K562 (cell line): ENCODE measurements at regions not wholly inside any gene's neighbourhood (a gene's known extent, or its start where the extent isn't known, plus 50 kb on each side); places are given as distances from the start of the nearest gene placed in this dataset.

Experiments used
- ATAC-seq: fragments of 200-7000 bp; cut with Tn5 transposase; 3 replicates; pipeline ENCODE4 v1.9.1; 2020; ENCODE audit warnings: moderate library complexity
- BruUV-seq: library from RNA; stranded (reverse); fragments of 400-500 nt; replicated peaks from 2 replicates; lab custom pipeline; 2021; lab: Mats Ljungman, UMichigan
- CTCF ChIA-PET: fragments of 300-600 bp; formaldehyde crosslinking; extraction: SDS; loops from one replicate; lab custom pipeline; 2021; ENCODE audit warnings: low intra/inter-chr PET ratio; lab: Yijun Ruan, JAX
- POLR2A ChIA-PET: fragments of 300-600, 350-650 bp; sonication (Branson Sonifier 250); formaldehyde crosslinking; extraction: SDS; loops from one replicate; lab custom pipeline; 2021; ENCODE audit warnings: antibody characterized with exemption, inconsistent platforms; lab: Yijun Ruan, JAX
- DNase-seq, 4 experiments: peaks; one replicate each; pipeline versions ENCODE4 v3.0.0 to v3.0.0-alpha.2; 2011 to 2018; ENCODE audit warnings: low spot score in 3 of 4, mixed read lengths in 3 of 4; ENCODE audit errors: extremely low read depth in 1 of 4
- FAIRE-seq: peaks from 2 replicates; lab custom pipeline; 2011; peaks lifted over from hg19 to GRCh38; lab: Jason Lieb, UNC
- H2AFZ ChIP-seq: 2 replicates; pipeline ENCODE4 v1.6.0; 2011; ENCODE audit warnings: low read depth, low read length, control low read depth, inconsistent platforms
- H3K27ac ChIP-seq: fragments of 200-600 bp; 3 replicates; pipeline ENCODE4 v1.8.0; 2011; ENCODE audit warnings: low read depth, mild to moderate bottlenecking, control low read depth, inconsistent platforms, low read length, moderate library complexity, mixed read lengths; ENCODE audit errors: extremely low read depth
- H3K27me3 ChIP-seq, 2 experiments: fragments of 300-600 bp in 1 of 2; 2 replicates in 1 of 2; 3 replicates in 1 of 2; pipeline versions ENCODE4 v1.6.0 to v1.8.0; 2011; ENCODE audit warnings: inconsistent platforms in 2 of 2, low read length in 2 of 2, mild to moderate bottlenecking in 1 of 2, mixed read lengths in 1 of 2, moderate library complexity in 1 of 2; ENCODE audit not compliant: control insufficient read depth in 2 of 2, insufficient read depth in 2 of 2
- H3K36me3 ChIP-seq: fragments of 300-600 bp; 3 replicates; pipeline ENCODE4 v1.8.0; 2011; ENCODE audit warnings: mild to moderate bottlenecking, low read length, inconsistent platforms; ENCODE audit not compliant: control insufficient read depth, insufficient read depth
- H3K4me1 ChIP-seq, 2 experiments: fragments of 200-600 bp in 1 of 2; replicated peaks in 1 of 2; 2 replicates in 1 of 2; 3 replicates in 1 of 2; pipeline versions ENCODE4 v1.5.1 to v1.8.0; 2011; ENCODE audit warnings: inconsistent platforms in 2 of 2, low read length in 2 of 2, mild to moderate bottlenecking in 1 of 2, mixed read lengths in 1 of 2, moderate library complexity in 1 of 2; ENCODE audit not compliant: control insufficient read depth in 2 of 2, insufficient read depth in 2 of 2
- H3K4me2 ChIP-seq: 2 replicates; pipeline ENCODE4 v1.6.1; 2011; ENCODE audit warnings: low read length, control low read depth, inconsistent platforms, mixed read lengths; ENCODE audit not compliant: insufficient read depth
- H3K4me3 ChIP-seq: fragments of 200-600 bp; sonication (generic), shearing (Covaris generic); 2 replicates; pipeline ENCODE4 v1.5.1; 2016; ENCODE audit warnings: control low read depth, inconsistent platforms
- H3K79me2 ChIP-seq: fragments of 200-600 bp; 3 replicates; pipeline ENCODE4 v1.8.0; 2011; ENCODE audit warnings: low read length, inconsistent platforms; ENCODE audit not compliant: control insufficient read depth, insufficient read depth
- H3K9ac ChIP-seq, 2 experiments: 2 replicates each; pipeline versions ENCODE4 v1.6.0 to v1.6.1; 2011; ENCODE audit warnings: low read depth in 2 of 2, low read length in 2 of 2, control low read depth in 1 of 2, inconsistent platforms in 1 of 2, mild to moderate bottlenecking in 1 of 2, mixed read lengths in 1 of 2; ENCODE audit not compliant: insufficient read depth in 1 of 2
- H3K9me1 ChIP-seq: one replicate; pipeline ENCODE4 v1.6.0; 2011; ENCODE audit warnings: inconsistent platforms, mild to moderate bottlenecking, low read length, moderate library complexity; ENCODE audit not compliant: control insufficient read depth, insufficient read depth
- H3K9me3 ChIP-seq: replicated peaks from 2 replicates; pipeline ENCODE4 v1.5.1; 2011; ENCODE audit warnings: low read depth, low read length, inconsistent platforms; ENCODE audit not compliant: control insufficient read depth, insufficient read depth
- H4K20me1 ChIP-seq: replicated peaks from 2 replicates; pipeline ENCODE4 v1.6.1; 2011; ENCODE audit warnings: low read length, inconsistent platforms, mixed read lengths; ENCODE audit not compliant: control insufficient read depth, insufficient read depth
- E2F6 ChIP-seq, 2 experiments: IDR thresholded peaks; 2 replicates each; pipeline ENCODE4 v1.6.1; 2011; ENCODE audit warnings: borderline replicate concordance in 1 of 2, control low read depth in 1 of 2, low read depth in 1 of 2, low read length in 1 of 2, mild to moderate bottlenecking in 1 of 2, mixed read lengths in 1 of 2, moderate library complexity in 1 of 2; ENCODE audit not compliant: insufficient read depth in 1 of 2, insufficient read length in 1 of 2, poor library complexity in 1 of 2, severe bottlenecking in 1 of 2; ENCODE audit errors: extremely low read depth in 1 of 2
- ELF1 ChIP-seq: fragments of 200-800 bp; sonication (Bioruptor generic); IDR thresholded peaks from 2 replicates; pipeline ENCODE4 v1.6.1; 2016; ENCODE audit warnings: missing genetic modification characterization, missing compliant biosample characterization
- IRF9 ChIP-seq: fragments of 450-650 bp; IDR thresholded peaks from 2 replicates; pipeline ENCODE4 v1.6.1; 2016; ENCODE audit warnings: missing biosample characterization, missing genetic modification characterization
- KDM5B ChIP-seq: fragments of 200-600 bp; sonication (generic); IDR thresholded peaks from 2 replicates; pipeline ENCODE4 v1.6.1; 2012; ENCODE audit warnings: low read depth, mild to moderate bottlenecking, moderate library complexity, low read length, control low read depth, inconsistent platforms; ENCODE audit not compliant: insufficient replicate concordance
- MLLT1 ChIP-seq, 2 experiments: fragments of 450-650 bp; IDR thresholded peaks; 2 replicates each; pipeline ENCODE4 v1.6.1; 2016
- RBM14 ChIP-seq: fragments of 200-400 bp; formaldehyde crosslinking; IDR thresholded peaks from 2 replicates; pipeline ENCODE4 v1.6.1; 2018; ENCODE audit warnings: low read depth, mild to moderate bottlenecking, low read length, moderate library complexity, borderline replicate concordance; ENCODE audit not compliant: insufficient read depth
- ZNF232 ChIP-seq: sonication (generic); formaldehyde crosslinking; IDR thresholded peaks from 2 replicates; pipeline ENCODE4 v1.8.0; 2022; ENCODE audit warnings: mild to moderate bottlenecking, missing genetic modification reagents
- ZNF644 ChIP-seq: fragments of 200-800 bp; sonication (Bioruptor generic); IDR thresholded peaks from 2 replicates; pipeline ENCODE4 v1.6.1; 2016; ENCODE audit warnings: low read depth, missing genetic modification characterization, missing compliant biosample characterization
- in situ Hi-C: fragments of 300-500 bp; cut with MboI; formaldehyde crosslinking; loops from 4 replicates; pipeline ENCODE4 v1.15.0; 2018; ENCODE audit warnings: inconsistent platforms, mixed read lengths
- intact Hi-C: fragments of 100-400 bp; cut with micrococcal nuclease; formaldehyde crosslinking; loops from 2 replicates; pipeline ENCODE4 v1.14.2; 2022
- TF ChIP-seq, protein P1 (sequence below): fragments of 450-650 bp; IDR thresholded peaks from 2 replicates; pipeline ENCODE4 v1.6.1; 2018; ENCODE audit not compliant: partially characterized antibody
- TF ChIP-seq, protein P2 (sequence below): fragments of 450-650 bp; IDR thresholded peaks from 2 replicates; pipeline ENCODE4 v1.6.1; 2017; ENCODE audit warnings: antibody characterized with exemption, mild to moderate bottlenecking

DNA sequence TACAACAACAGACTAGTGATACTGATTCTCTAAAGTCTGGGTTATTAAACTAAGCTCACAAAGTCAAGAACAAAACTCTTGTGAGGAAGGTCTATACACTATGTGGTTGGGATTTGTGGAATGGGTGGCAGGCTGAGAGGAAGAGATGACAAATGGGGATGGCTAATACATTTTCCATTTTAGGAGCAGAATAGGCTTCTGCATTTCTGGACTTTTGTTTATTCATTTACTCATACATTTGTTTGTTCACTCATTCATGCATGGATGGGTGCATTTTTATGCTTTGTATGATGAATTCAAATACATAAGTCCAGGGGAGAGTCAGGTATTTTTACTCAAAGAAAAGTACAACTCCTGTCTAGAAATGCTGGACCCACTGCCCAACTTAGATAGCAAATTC lies 637.4 kb upstream of the CDH2 start:
- H3K27me3 ChIP-seq = no peaks in the 10 kb centered on the region
- no peak for DNase-seq
- no peak overlapping the region for H2AFZ ChIP-seq
- H3K36me3 ChIP-seq = no peaks in the 10 kb centered on the region
- no TSS peak for BruUV-seq
- no peaks in the 10 kb centered on the region for H3K9me1 ChIP-seq
- no peak overlapping the region for H3K27ac ChIP-seq
- no peaks in the 10 kb centered on the region for H4K20me1 ChIP-seq
- H3K4me2 ChIP-seq = no peak overlapping the region
- H3K9me3 ChIP-seq = no peaks in the 10 kb centered on the region; the same call in 1 of the 2 replicates
- ChIA-PET POLR2A (no interaction called here), CTCF (no interaction called here)
- no peak for FAIRE-seq
- intact Hi-C loops = no loop called here
- no peak for ATAC-seq
- no peak overlapping the region for H3K4me3 ChIP-seq
- H3K9ac ChIP-seq = no peak overlapping the region
- in situ Hi-C loops = no loop called here
- H3K79me2 ChIP-seq = no peaks in the 10 kb centered on the region
- no peaks in the 10 kb centered on the region for H3K4me1 ChIP-seq
- TF ChIP-seq KDM5B (no peak), ELF1 (no peak), MLLT1 (IDR thresholded peaks at IDR 0.05) (no peak), RBM14 (no peak), IRF9 (tag) (no peak), ZNF232 (CRISPR knock-in tag) (no peak), E2F6 (IDR thresholded peaks at IDR 0.05; ENCODE audit: borderline replicate concordance in 1 of 2, extremely low read depth in 1 of 2, insufficient read depth in 1 of 2, insufficient read length in 1 of 2, low read depth in 1 of 2, low read length in 1 of 2, poor library complexity in 1 of 2, severe bottlenecking in 1 of 2) (no peak), ZNF644 (no peak)
- TF ChIP-seq, protein P1, sequence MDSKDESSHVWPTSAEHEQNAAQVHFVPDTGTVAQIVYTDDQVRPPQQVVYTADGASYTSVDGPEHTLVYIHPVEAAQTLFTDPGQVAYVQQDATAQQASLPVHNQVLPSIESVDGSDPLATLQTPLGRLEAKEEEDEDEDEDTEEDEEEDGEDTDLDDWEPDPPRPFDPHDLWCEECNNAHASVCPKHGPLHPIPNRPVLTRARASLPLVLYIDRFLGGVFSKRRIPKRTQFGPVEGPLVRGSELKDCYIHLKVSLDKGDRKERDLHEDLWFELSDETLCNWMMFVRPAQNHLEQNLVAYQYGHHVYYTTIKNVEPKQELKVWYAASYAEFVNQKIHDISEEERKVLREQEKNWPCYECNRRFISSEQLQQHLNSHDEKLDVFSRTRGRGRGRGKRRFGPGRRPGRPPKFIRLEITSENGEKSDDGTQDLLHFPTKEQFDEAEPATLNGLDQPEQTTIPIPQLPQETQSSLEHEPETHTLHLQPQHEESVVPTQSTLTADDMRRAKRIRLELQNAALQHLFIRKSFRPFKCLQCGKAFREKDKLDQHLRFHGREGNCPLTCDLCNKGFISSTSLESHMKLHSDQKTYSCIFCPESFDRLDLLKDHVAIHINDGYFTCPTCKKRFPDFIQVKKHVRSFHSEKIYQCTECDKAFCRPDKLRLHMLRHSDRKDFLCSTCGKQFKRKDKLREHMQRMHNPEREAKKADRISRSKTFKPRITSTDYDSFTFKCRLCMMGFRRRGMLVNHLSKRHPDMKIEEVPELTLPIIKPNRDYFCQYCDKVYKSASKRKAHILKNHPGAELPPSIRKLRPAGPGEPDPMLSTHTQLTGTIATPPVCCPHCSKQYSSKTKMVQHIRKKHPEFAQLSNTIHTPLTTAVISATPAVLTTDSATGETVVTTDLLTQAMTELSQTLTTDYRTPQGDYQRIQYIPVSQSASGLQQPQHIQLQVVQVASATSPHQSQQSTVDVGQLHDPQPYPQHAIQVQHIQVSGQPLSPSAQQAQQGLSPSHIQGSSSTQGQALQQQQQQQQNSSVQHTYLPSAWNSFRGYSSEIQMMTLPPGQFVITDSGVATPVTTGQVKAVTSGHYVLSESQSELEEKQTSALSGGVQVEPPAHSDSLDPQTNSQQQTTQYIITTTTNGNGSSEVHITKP = no peak
- TF ChIP-seq, protein P2, sequence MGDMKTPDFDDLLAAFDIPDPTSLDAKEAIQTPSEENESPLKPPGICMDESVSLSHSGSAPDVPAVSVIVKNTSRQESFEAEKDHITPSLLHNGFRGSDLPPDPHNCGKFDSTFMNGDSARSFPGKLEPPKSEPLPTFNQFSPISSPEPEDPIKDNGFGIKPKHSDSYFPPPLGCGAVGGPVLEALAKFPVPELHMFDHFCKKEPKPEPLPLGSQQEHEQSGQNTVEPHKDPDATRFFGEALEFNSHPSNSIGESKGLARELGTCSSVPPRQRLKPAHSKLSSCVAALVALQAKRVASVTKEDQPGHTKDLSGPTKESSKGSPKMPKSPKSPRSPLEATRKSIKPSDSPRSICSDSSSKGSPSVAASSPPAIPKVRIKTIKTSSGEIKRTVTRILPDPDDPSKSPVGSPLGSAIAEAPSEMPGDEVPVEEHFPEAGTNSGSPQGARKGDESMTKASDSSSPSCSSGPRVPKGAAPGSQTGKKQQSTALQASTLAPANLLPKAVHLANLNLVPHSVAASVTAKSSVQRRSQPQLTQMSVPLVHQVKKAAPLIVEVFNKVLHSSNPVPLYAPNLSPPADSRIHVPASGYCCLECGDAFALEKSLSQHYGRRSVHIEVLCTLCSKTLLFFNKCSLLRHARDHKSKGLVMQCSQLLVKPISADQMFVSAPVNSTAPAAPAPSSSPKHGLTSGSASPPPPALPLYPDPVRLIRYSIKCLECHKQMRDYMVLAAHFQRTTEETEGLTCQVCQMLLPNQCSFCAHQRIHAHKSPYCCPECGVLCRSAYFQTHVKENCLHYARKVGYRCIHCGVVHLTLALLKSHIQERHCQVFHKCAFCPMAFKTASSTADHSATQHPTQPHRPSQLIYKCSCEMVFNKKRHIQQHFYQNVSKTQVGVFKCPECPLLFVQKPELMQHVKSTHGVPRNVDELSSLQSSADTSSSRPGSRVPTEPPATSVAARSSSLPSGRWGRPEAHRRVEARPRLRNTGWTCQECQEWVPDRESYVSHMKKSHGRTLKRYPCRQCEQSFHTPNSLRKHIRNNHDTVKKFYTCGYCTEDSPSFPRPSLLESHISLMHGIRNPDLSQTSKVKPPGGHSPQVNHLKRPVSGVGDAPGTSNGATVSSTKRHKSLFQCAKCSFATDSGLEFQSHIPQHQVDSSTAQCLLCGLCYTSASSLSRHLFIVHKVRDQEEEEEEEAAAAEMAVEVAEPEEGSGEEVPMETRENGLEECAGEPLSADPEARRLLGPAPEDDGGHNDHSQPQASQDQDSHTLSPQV = no peak
